ENCODE measurements at regions not wholly inside any gene's neighbourhood (a gene's known extent, or its start where the extent isn't known, plus 50 kb on each side); places are given as distances from the start of the nearest gene placed in this dataset.
"Not testable (repeated sequence)": the region's sequence is repeated elsewhere in the genome, so short reads cannot be mapped to it uniquely, and the experiment has no call there.

GRCh38 chr9:38326122-38326521 lies 66.4 kb upstream of the ALDH1B1 start:
- H3K4me3 ChIP-seq (ENCODE audit: low read length in 3 of 3), result no peak overlapping the region
- no peaks in the 10 kb centered on the region for H3K27me3 ChIP-seq (ENCODE audit: control insufficient read depth, insufficient read depth, low read length)
- peaks cover 0 to 4% (median 0%) of the 10 kb centered on the region in 3 donors for H3K4me1 ChIP-seq (ENCODE audit: control insufficient read depth in 2 of 3, insufficient read depth in 2 of 3, low read depth in 1 of 3, low read length in 3 of 3)
- no peak overlapping the region for H3K9ac ChIP-seq (ENCODE audit: low read length in 3 of 3)
- no peaks in the 10 kb centered on the region for H3K36me3 ChIP-seq (ENCODE audit: control insufficient read depth in 2 of 3, insufficient read depth in 3 of 3, low read length in 3 of 3)
- no peaks in the 10 kb centered on the region for H3K9me3 ChIP-seq (ENCODE audit: control insufficient read depth in 2 of 3, insufficient read depth in 1 of 3, low read length in 3 of 3)
- no peak for DNase-seq
- FAIRE-seq, result no peak
- intact Hi-C loops (cut with DNase I), result no loop called here
- H3K27ac ChIP-seq (ENCODE audit: low read depth in 2 of 2, low read length in 2 of 2), result no peak overlapping the region
- TF ChIP-seq, protein P1, sequence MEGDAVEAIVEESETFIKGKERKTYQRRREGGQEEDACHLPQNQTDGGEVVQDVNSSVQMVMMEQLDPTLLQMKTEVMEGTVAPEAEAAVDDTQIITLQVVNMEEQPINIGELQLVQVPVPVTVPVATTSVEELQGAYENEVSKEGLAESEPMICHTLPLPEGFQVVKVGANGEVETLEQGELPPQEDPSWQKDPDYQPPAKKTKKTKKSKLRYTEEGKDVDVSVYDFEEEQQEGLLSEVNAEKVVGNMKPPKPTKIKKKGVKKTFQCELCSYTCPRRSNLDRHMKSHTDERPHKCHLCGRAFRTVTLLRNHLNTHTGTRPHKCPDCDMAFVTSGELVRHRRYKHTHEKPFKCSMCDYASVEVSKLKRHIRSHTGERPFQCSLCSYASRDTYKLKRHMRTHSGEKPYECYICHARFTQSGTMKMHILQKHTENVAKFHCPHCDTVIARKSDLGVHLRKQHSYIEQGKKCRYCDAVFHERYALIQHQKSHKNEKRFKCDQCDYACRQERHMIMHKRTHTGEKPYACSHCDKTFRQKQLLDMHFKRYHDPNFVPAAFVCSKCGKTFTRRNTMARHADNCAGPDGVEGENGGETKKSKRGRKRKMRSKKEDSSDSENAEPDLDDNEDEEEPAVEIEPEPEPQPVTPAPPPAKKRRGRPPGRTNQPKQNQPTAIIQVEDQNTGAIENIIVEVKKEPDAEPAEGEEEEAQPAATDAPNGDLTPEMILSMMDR (IDR thresholded peaks at IDR 0.05; ENCODE audit: borderline replicate concordance, extremely low read depth, insufficient read depth), result no peak

DNA sequence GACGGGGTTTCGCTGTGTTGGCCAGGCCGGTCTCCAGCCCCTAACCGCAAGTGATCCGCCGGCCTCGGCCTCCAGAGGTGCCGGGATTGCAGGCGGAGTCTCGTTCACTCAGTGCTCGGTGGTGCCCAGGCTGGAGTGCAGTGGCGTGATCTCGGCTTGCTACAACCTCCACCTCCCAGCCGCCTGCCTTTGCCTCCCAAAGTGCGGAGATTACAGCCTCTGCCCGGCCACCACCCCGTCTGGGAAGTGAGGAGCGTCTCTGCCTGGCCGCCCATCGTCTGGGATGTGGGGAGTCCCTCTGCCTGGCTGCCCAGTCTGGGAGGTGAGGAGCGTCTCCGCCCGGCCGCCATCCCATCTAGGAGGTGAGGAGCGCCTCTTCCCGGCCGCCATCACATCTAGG lies 68.3 kb upstream of the ALDH1B1 start:
- H3K27ac ChIP-seq (ENCODE audit: low read depth in 2 of 2, low read length in 2 of 2); H3K9ac ChIP-seq (ENCODE audit: low read length in 3 of 3); H3K27me3 ChIP-seq (ENCODE audit: control insufficient read depth, insufficient read depth, low read length); DNase-seq; H3K4me1 ChIP-seq (ENCODE audit: control insufficient read depth in 2 of 3, insufficient read depth in 2 of 3, low read depth in 1 of 3, low read length in 3 of 3); H3K36me3 ChIP-seq (ENCODE audit: control insufficient read depth in 2 of 3, insufficient read depth in 3 of 3, low read length in 3 of 3); intact Hi-C loops (cut with DNase I); H3K4me3 ChIP-seq (ENCODE audit: low read length in 3 of 3); FAIRE-seq; H3K9me3 ChIP-seq (ENCODE audit: control insufficient read depth in 2 of 3, insufficient read depth in 1 of 3, low read length in 3 of 3): not testable (repeated sequence)

DNA sequence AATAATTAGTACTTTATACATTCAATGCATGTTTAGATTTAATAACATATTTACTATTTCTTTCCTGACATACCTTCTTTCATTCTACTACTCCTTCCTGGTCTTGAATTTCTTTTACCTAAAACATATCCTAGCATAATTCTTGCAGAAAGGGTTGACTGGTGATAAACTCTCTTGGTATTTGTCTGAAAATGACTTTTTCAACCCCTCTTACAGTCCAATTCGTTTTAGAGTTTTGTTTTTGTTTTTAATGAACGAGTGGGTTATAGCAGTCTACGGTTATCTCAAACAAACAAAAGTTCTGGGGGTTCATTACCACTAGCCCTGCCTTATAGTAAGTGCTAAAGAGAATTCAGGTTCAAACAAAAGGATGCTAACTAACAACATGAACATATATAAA lies 69.6 kb upstream of the ALDH1B1 start:
- no peaks in the 10 kb centered on the region for H3K36me3 ChIP-seq (ENCODE audit: control insufficient read depth in 2 of 3, insufficient read depth in 3 of 3, low read length in 3 of 3)
- no peak for DNase-seq
- intact Hi-C loops (cut with DNase I), result no loop called here
- H3K27me3 ChIP-seq (ENCODE audit: control insufficient read depth, insufficient read depth, low read length), result no peaks in the 10 kb centered on the region
- H3K27ac ChIP-seq (ENCODE audit: low read depth in 2 of 2, low read length in 2 of 2), result no peak overlapping the region
- H3K4me1 ChIP-seq (ENCODE audit: control insufficient read depth in 2 of 3, insufficient read depth in 2 of 3, low read depth in 1 of 3, low read length in 3 of 3), result peaks cover 6 to 9% (median 7%) of the 10 kb centered on the region in 3 donors
- no peak for FAIRE-seq
- no peaks in the 10 kb centered on the region for H3K9me3 ChIP-seq (ENCODE audit: control insufficient read depth in 2 of 3, insufficient read depth in 1 of 3, low read length in 3 of 3)
- no peak overlapping the region for H3K9ac ChIP-seq (ENCODE audit: low read length in 3 of 3)
- no peak overlapping the region for H3K4me3 ChIP-seq (ENCODE audit: low read length in 3 of 3)
- TF ChIP-seq, protein P1 (IDR thresholded peaks at IDR 0.05; ENCODE audit: borderline replicate concordance, extremely low read depth, insufficient read depth), result no peak

- H3K27me3 ChIP-seq (ENCODE audit: control insufficient read depth, insufficient read depth, low read length), result no peaks in the 10 kb centered on the region
- H3K27ac ChIP-seq (ENCODE audit: low read depth in 2 of 2, low read length in 2 of 2), result peak overlapping the region; percentile 66 to 74
- no peaks in the 10 kb centered on the region for H3K9me3 ChIP-seq (ENCODE audit: control insufficient read depth in 2 of 3, insufficient read depth in 1 of 3, low read length in 3 of 3)
- intact Hi-C loops (cut with DNase I), result no loop called here
- FAIRE-seq (peak; percentile 93), DNase-seq (peak in 1 of 5 donors; percentile 37)
- no peaks in the 10 kb centered on the region for H3K36me3 ChIP-seq (ENCODE audit: control insufficient read depth in 2 of 3, insufficient read depth in 3 of 3, low read length in 3 of 3)
- H3K4me1 ChIP-seq (ENCODE audit: control insufficient read depth in 2 of 3, insufficient read depth in 2 of 3, low read depth in 1 of 3, low read length in 3 of 3), result peaks cover 7 to 13% (median 12%) of the 10 kb centered on the region in 3 donors
- TF ChIP-seq, protein P1 (IDR thresholded peaks at IDR 0.05; ENCODE audit: borderline replicate concordance, extremely low read depth, insufficient read depth), result no peak
- peak overlapping the region in 2 of 3 donors; percentile 16 to 51 for H3K4me3 ChIP-seq (ENCODE audit: low read length in 3 of 3)
- H3K9ac ChIP-seq (ENCODE audit: low read length in 3 of 3), result no peak overlapping the region
Observed at GRCh38 chr9:38319496-38320173, 72.9 kb upstream of the ALDH1B1 start.
